ENCODE measurements at regions not wholly inside any gene's neighbourhood (a gene's known extent, or its start where the extent isn't known, plus 50 kb on each side); places are given as distances from the start of the nearest gene placed in this dataset.

DNA sequence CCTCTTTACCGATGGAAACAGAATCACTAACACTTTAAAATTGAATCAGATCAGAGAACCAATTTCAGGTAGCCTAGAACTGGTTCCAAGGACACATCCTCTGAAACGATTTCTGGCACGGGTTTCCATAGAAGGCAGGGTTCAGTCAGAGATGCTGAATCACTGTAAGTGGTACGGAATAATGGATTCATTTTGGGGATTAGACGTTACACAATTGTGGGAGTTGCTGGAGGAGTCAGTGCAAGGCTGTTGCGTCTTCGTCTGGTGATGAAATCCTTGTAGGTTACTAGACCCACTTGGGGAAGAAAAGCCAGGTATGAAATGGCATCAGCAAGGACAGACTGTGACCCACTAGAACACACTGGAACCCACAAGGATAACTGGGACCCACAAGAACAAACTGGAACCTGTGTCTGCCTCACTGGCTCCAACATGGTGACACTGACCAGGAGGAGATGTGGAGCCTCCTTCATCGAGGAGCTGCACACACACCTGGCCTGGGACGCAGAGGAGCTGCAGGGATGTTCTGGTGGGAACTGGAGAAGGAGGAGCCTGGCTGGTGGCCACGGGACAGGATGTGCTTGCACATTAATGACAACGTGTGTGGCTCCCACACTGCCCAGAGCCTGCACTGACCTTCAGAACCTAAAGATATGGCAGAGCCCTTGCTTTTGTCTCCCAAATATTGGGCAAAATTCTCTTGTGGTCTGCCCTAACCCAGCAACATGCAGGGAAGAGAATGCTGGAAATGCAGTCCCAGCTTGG lies 105.1 kb downstream of the TRAPPC11 start:
- no peak for TF ChIP-seq MAZ (CRISPR knock-in tag; conservative IDR thresholded peaks at IDR 0.05 in 1 of 2, IDR thresholded peaks at IDR 0.05 in 1 of 2)
- no peak for TF ChIP-seq TRIM28 (IDR thresholded peaks at IDR 0.05)
- TF ChIP-seq, protein P1, sequence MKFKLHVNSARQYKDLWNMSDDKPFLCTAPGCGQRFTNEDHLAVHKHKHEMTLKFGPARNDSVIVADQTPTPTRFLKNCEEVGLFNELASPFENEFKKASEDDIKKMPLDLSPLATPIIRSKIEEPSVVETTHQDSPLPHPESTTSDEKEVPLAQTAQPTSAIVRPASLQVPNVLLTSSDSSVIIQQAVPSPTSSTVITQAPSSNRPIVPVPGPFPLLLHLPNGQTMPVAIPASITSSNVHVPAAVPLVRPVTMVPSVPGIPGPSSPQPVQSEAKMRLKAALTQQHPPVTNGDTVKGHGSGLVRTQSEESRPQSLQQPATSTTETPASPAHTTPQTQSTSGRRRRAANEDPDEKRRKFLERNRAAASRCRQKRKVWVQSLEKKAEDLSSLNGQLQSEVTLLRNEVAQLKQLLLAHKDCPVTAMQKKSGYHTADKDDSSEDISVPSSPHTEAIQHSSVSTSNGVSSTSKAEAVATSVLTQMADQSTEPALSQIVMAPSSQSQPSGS (CRISPR knock-in tag; IDR thresholded peaks at IDR 0.05), result no peak
- TF ChIP-seq XRCC3 (IDR thresholded peaks at IDR 0.05), result no peak
- TF ChIP-seq JUN (IDR thresholded peaks at IDR 0.05; ENCODE audit: borderline replicate concordance, low read depth, low read length), result no peak
- TF ChIP-seq JUN (CRISPR knock-in tag; IDR thresholded peaks at IDR 0.05; ENCODE audit: borderline replicate concordance), result no peak
- TF ChIP-seq ESRRA (IDR thresholded peaks at IDR 0.05; ENCODE audit: borderline replicate concordance, low read depth), result no peak
- no peak for TF ChIP-seq NRF1 (conservative IDR thresholded peaks at IDR 0.05 in 1 of 2, IDR thresholded peaks at IDR 0.05 in 1 of 2)
- TF ChIP-seq, protein P2, sequence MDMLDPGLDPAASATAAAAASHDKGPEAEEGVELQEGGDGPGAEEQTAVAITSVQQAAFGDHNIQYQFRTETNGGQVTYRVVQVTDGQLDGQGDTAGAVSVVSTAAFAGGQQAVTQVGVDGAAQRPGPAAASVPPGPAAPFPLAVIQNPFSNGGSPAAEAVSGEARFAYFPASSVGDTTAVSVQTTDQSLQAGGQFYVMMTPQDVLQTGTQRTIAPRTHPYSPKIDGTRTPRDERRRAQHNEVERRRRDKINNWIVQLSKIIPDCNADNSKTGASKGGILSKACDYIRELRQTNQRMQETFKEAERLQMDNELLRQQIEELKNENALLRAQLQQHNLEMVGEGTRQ (CRISPR knock-in tag; IDR thresholded peaks at IDR 0.05), result no peak
- no peak for TF ChIP-seq YY1 (IDR thresholded peaks at IDR 0.05; ENCODE audit: borderline replicate concordance in 1 of 3, control insufficient read depth in 1 of 3, extremely low read depth in 1 of 3, insufficient read depth in 3 of 3, insufficient read length in 1 of 3, insufficient replicate concordance in 2 of 3, low read depth in 1 of 3, low read length in 2 of 3)
- TF ChIP-seq, protein P3, sequence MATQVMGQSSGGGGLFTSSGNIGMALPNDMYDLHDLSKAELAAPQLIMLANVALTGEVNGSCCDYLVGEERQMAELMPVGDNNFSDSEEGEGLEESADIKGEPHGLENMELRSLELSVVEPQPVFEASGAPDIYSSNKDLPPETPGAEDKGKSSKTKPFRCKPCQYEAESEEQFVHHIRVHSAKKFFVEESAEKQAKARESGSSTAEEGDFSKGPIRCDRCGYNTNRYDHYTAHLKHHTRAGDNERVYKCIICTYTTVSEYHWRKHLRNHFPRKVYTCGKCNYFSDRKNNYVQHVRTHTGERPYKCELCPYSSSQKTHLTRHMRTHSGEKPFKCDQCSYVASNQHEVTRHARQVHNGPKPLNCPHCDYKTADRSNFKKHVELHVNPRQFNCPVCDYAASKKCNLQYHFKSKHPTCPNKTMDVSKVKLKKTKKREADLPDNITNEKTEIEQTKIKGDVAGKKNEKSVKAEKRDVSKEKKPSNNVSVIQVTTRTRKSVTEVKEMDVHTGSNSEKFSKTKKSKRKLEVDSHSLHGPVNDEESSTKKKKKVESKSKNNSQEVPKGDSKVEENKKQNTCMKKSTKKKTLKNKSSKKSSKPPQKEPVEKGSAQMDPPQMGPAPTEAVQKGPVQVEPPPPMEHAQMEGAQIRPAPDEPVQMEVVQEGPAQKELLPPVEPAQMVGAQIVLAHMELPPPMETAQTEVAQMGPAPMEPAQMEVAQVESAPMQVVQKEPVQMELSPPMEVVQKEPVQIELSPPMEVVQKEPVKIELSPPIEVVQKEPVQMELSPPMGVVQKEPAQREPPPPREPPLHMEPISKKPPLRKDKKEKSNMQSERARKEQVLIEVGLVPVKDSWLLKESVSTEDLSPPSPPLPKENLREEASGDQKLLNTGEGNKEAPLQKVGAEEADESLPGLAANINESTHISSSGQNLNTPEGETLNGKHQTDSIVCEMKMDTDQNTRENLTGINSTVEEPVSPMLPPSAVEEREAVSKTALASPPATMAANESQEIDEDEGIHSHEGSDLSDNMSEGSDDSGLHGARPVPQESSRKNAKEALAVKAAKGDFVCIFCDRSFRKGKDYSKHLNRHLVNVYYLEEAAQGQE (IDR thresholded peaks at IDR 0.05; ENCODE audit: borderline replicate concordance), result no peak
- TF ChIP-seq, protein P3 (CRISPR knock-in tag; IDR thresholded peaks at IDR 0.05; ENCODE audit: low read depth), result no peak
- TF ChIP-seq, protein P4, sequence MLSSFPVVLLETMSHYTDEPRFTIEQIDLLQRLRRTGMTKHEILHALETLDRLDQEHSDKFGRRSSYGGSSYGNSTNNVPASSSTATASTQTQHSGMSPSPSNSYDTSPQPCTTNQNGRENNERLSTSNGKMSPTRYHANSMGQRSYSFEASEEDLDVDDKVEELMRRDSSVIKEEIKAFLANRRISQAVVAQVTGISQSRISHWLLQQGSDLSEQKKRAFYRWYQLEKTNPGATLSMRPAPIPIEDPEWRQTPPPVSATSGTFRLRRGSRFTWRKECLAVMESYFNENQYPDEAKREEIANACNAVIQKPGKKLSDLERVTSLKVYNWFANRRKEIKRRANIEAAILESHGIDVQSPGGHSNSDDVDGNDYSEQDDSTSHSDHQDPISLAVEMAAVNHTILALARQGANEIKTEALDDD (IDR thresholded peaks at IDR 0.05), result no peak
- TF ChIP-seq, protein P5, sequence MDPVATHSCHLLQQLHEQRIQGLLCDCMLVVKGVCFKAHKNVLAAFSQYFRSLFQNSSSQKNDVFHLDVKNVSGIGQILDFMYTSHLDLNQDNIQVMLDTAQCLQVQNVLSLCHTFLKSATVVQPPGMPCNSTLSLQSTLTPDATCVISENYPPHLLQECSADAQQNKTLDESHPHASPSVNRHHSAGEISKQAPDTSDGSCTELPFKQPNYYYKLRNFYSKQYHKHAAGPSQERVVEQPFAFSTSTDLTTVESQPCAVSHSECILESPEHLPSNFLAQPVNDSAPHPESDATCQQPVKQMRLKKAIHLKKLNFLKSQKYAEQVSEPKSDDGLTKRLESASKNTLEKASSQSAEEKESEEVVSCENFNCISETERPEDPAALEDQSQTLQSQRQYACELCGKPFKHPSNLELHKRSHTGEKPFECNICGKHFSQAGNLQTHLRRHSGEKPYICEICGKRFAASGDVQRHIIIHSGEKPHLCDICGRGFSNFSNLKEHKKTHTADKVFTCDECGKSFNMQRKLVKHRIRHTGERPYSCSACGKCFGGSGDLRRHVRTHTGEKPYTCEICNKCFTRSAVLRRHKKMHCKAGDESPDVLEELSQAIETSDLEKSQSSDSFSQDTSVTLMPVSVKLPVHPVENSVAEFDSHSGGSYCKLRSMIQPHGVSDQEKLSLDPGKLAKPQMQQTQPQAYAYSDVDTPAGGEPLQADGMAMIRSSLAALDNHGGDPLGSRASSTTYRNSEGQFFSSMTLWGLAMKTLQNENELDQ (CRISPR knock-in tag; IDR thresholded peaks at IDR 0.05; ENCODE audit: borderline replicate concordance), result no peak
- TF ChIP-seq SMARCC2 (IDR thresholded peaks at IDR 0.05; ENCODE audit: low read depth), result no peak
- no peak for TF ChIP-seq JUND (IDR thresholded peaks at IDR 0.05; ENCODE audit: borderline replicate concordance, low read depth, low read length)
- TF ChIP-seq JUND (tag; IDR thresholded peaks at IDR 0.05; ENCODE audit: borderline replicate concordance, low read depth, low read length), result no peak
